GM12875 (cell line): ENCODE measurements at regions not wholly inside any gene's neighbourhood (a gene's known extent, or its start where the extent isn't known, plus 50 kb on each side); places are given as distances from the start of the nearest gene placed in this dataset.
"Not testable (repeated sequence)": the region's sequence is repeated elsewhere in the genome, so short reads cannot be mapped to it uniquely, and the experiment has no call there.

Source experiments
- H3K4me3 ChIP-seq: one replicate; pipeline ENCODE4 v1.5.1; 2011; ENCODE audit warnings: low read depth, low read length, control low read depth
- TF ChIP-seq, protein P1 (sequence below): IDR thresholded peaks from 2 replicates; pipeline ENCODE4 v1.5.1; 2011; ENCODE audit warnings: low read depth, mild to moderate bottlenecking, control low read depth, inconsistent platforms, low read length, moderate library complexity, borderline replicate concordance; ENCODE audit not compliant: insufficient read depth

GRCh38 chr5:90047113-90047512 is 362.4 kb downstream of the CETN3 start:
- TF ChIP-seq, protein P1, sequence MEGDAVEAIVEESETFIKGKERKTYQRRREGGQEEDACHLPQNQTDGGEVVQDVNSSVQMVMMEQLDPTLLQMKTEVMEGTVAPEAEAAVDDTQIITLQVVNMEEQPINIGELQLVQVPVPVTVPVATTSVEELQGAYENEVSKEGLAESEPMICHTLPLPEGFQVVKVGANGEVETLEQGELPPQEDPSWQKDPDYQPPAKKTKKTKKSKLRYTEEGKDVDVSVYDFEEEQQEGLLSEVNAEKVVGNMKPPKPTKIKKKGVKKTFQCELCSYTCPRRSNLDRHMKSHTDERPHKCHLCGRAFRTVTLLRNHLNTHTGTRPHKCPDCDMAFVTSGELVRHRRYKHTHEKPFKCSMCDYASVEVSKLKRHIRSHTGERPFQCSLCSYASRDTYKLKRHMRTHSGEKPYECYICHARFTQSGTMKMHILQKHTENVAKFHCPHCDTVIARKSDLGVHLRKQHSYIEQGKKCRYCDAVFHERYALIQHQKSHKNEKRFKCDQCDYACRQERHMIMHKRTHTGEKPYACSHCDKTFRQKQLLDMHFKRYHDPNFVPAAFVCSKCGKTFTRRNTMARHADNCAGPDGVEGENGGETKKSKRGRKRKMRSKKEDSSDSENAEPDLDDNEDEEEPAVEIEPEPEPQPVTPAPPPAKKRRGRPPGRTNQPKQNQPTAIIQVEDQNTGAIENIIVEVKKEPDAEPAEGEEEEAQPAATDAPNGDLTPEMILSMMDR, result no peak
- no peak overlapping the region for H3K4me3 ChIP-seq

- not testable (repeated sequence) for H3K4me3 ChIP-seq
Measured at GRCh38 chr5:90040082-90040481, 369.5 kb downstream of the CETN3 start.

- TF ChIP-seq, protein P1, result no peak
- no peak overlapping the region for H3K4me3 ChIP-seq
Measured at GRCh38 chr5:90037646-90038045, 371.9 kb downstream of the CETN3 start.

GRCh38 chr5:90022711-90023053 is 386.9 kb downstream of the CETN3 start:
- no peak overlapping the region for H3K4me3 ChIP-seq
- TF ChIP-seq, protein P1, result no peak

- TF ChIP-seq, protein P1, result no peak
Measured at GRCh38 chr5:90022002-90022710, 387.4 kb downstream of the CETN3 start.

GRCh38 chr5:90020575-90021538 is 388.7 kb downstream of the CETN3 start:
- no peak overlapping the region for H3K4me3 ChIP-seq
- TF ChIP-seq, protein P1, result no peak

More at GRCh38 chr5:90022002-90022710, 387.4 kb downstream of the CETN3 start:
- no peak overlapping the region for H3K4me3 ChIP-seq

GRCh38 chr5:90017239-90017638 is 392.3 kb downstream of the CETN3 start:
- H3K4me3 ChIP-seq, result no peak overlapping the region
- TF ChIP-seq, protein P1, result no peak
